ENCODE measurements at regions not wholly inside any gene's neighbourhood (a gene's known extent, or its start where the extent isn't known, plus 50 kb on each side); places are given as distances from the start of the nearest gene placed in this dataset.

- no peak for TF ChIP-seq CTCF (IDR thresholded peaks at IDR 0.05)
- H3K27ac ChIP-seq (ENCODE audit: low read depth in 1 of 2, low read length in 2 of 2) = no peak overlapping the region
- WGBS (ENCODE audit: insufficient coverage) = no CpG with 5 or more reads among the region's 3 CpGs
- no peaks in the 10 kb centered on the region for H3K27me3 ChIP-seq (ENCODE audit: control insufficient read depth in 2 of 2, insufficient read depth in 2 of 2, low read length in 2 of 2)
- Mint-ChIP-seq H3K4me1 (no peaks in the 10 kb centered on the region), H3K36me3 (no peaks in the 10 kb centered on the region), H3K27ac (no peak overlapping the region), H3K4me3 (no peak overlapping the region), H3K9me3 (peaks cover 0 to 8% (median 3%) of the 10 kb centered on the region in 7 donors), H3K27me3 (ENCODE audit: low read depth in 3 of 3) (peaks cover 0 to 1% (median 0%) of the 10 kb centered on the region in 3 donors)
- no peaks in the 10 kb centered on the region for H3K36me3 ChIP-seq (replicated peaks in 1 of 2; ENCODE audit: control insufficient read depth in 1 of 2, insufficient read depth in 2 of 2, low read length in 2 of 2)
- no peaks in the 10 kb centered on the region for H3K9me3 ChIP-seq (replicated peaks in 1 of 2; ENCODE audit: control insufficient read depth in 1 of 2, insufficient read depth in 1 of 2, low read length in 2 of 2)
- H3K79me2 ChIP-seq (ENCODE audit: insufficient read depth, low read length) = no peaks in the 10 kb centered on the region
- no peak overlapping the region for H3K9ac ChIP-seq (ENCODE audit: insufficient read depth, low read length, poor library complexity, severe bottlenecking)
- H4K20me1 ChIP-seq (ENCODE audit: insufficient read depth, low read length) = no peaks in the 10 kb centered on the region
- H2AFZ ChIP-seq (ENCODE audit: insufficient read depth, low read depth, low read length, poor library complexity, severe bottlenecking) = no peak overlapping the region
- no peak overlapping the region for H3K4me2 ChIP-seq (replicated peaks; ENCODE audit: extremely low read depth, low read length, poor library complexity, severe bottlenecking)
- no peak overlapping the region for H3K4me3 ChIP-seq (replicated peaks in 1 of 3; ENCODE audit: low read depth in 2 of 3, low read length in 3 of 3)
- DNase-seq = no peak
- H3K4me1 ChIP-seq (ENCODE audit: control insufficient read depth in 1 of 2, insufficient read depth in 2 of 2, low read length in 2 of 2) = no peaks in the 10 kb centered on the region
- intact Hi-C loops (cut with micrococcal nuclease) = no loop called here
Observed at GRCh38 chrX:122501652-122502051, 682.4 kb upstream of the GRIA3 start.

DNA sequence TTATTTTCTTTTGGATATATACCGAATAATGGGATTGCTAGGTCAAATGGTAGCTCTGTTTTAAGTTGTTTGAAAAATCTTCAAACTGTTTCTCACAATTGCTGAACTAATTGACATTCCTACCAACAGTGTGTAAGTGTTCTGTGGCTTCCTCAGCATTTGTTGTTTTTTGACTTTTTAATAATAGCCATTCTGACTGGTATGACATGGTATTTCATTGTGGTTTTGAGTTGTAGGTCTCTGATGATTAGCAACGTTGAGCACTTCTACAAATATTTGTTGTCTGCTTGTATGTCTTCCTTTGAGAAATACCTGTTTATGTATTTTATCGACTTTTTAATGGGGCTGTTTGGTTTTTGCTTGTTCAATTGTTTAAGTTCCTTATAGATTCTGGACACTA, 680.1 kb upstream of the GRIA3 start:
- H3K4me3 Mint-ChIP-seq = no peak overlapping the region
- no CpG with 5 or more reads among the region's 3 CpGs for WGBS (ENCODE audit: insufficient coverage)

More for the DNA sequence above, 680.1 kb upstream of the GRIA3 start:
- Mint-ChIP-seq H3K9me3 (peaks cover 0 to 2% (median under 1%) of the 10 kb centered on the region in 7 donors), H3K27me3 (ENCODE audit: low read depth in 3 of 3) (peaks cover 0 to 1% (median 0%) of the 10 kb centered on the region in 3 donors), H3K27ac (no peak overlapping the region), H3K4me1 (no peaks in the 10 kb centered on the region), H3K36me3 (no peaks in the 10 kb centered on the region)
- H3K27me3 ChIP-seq (ENCODE audit: control insufficient read depth in 2 of 2, insufficient read depth in 2 of 2, low read length in 2 of 2) = no peaks in the 10 kb centered on the region
- intact Hi-C loops (cut with micrococcal nuclease) = no loop called here
- no peak overlapping the region for H3K4me2 ChIP-seq (replicated peaks; ENCODE audit: extremely low read depth, low read length, poor library complexity, severe bottlenecking)
- no peak for TF ChIP-seq CTCF (IDR thresholded peaks at IDR 0.05)
- no peaks in the 10 kb centered on the region for H4K20me1 ChIP-seq (ENCODE audit: insufficient read depth, low read length)
- no peak overlapping the region for H3K27ac ChIP-seq (ENCODE audit: low read depth in 1 of 2, low read length in 2 of 2)
- no peak overlapping the region for H3K4me3 ChIP-seq (replicated peaks in 1 of 3; ENCODE audit: low read depth in 2 of 3, low read length in 3 of 3)
- DNase-seq = no peak
- no peak overlapping the region for H2AFZ ChIP-seq (ENCODE audit: insufficient read depth, low read depth, low read length, poor library complexity, severe bottlenecking)
- no peaks in the 10 kb centered on the region for H3K9me3 ChIP-seq (replicated peaks in 1 of 2; ENCODE audit: control insufficient read depth in 1 of 2, insufficient read depth in 1 of 2, low read length in 2 of 2)
- H3K36me3 ChIP-seq (replicated peaks in 1 of 2; ENCODE audit: control insufficient read depth in 1 of 2, insufficient read depth in 2 of 2, low read length in 2 of 2) = no peaks in the 10 kb centered on the region
- no peaks in the 10 kb centered on the region for H3K79me2 ChIP-seq (ENCODE audit: insufficient read depth, low read length)
- no peak overlapping the region for H3K9ac ChIP-seq (ENCODE audit: insufficient read depth, low read length, poor library complexity, severe bottlenecking)
- no peaks in the 10 kb centered on the region for H3K4me1 ChIP-seq (ENCODE audit: control insufficient read depth in 1 of 2, insufficient read depth in 2 of 2, low read length in 2 of 2)

Data from CD14-positive monocyte (primary cell).